Dedifferentiated amniotic fluid mesenchymal stem cell (primary cell): ENCODE measurements at regions not wholly inside any gene's neighbourhood (a gene's known extent, or its start where the extent isn't known, plus 50 kb on each side); places are given as distances from the start of the nearest gene placed in this dataset.
"Not testable (repeated sequence)": the region's sequence is repeated elsewhere in the genome, so short reads cannot be mapped to it uniquely, and the experiment has no call there.

Source experiments
- DNase-seq: peaks from one replicate; pipeline ENCODE4 v3.0.0-alpha.2; 2016; ENCODE audit errors: extremely low spot score

DNA sequence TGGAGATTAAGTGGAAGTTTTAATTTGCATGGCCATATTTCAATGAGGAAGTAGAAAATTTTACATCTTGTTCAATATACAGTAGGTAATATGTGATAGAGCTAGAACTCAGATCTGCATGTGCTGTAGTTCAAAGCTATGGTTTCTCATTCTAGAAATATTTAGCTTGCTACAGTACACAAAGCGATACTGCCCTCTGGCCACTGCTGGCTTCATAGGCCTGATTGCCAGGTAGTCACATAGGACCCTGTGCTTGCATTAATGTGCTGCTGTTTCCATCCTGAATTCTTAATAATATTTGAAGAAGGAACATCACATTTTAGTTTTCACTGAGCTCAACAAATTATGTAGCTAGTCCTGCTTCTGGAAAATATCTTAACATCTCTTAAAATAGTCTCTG, 87.0 kb downstream of the PLSCR2 start:
- DNase-seq = no peak

DNA sequence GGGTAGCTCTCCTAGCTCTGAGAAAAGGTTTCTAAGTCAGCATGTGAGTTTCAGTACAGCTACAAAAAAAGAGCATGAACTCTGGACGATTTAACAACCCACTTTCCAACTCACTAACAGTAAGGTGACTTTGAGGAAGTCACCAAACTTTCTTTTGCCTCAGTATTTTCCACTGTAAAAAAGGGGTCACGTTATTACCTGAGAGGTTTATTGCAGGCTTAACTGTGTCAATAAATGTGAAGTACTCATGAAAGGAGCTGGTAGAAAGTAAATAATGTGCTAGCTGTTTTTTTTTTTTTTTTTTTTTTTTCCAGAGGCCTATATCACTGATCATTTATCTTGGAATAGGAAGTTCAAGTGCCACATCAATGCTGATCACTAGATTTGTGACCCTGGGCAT, 89.3 kb downstream of the PLSCR2 start:
- DNase-seq = no peak

DNA sequence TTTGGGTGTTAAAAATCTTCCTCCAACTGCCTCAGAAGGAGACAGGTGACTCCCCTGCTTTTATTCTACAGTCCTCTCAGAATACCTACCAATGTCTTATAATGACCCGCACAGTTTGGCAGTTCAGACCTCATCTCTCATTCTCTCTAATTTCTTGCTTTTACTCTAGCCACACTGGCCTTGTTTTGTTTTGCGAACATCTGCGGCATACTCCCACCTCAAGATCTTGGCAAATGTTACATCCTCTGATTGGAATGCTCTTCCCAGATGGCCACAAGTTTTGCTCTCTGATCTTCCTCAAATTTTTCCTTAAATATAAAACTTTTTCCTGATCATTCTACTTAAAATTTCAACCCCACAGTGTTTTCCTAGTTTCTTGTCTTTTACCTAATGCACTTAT, 94.1 kb downstream of the PLSCR2 start:
- peak; percentile 11 for DNase-seq

DNA sequence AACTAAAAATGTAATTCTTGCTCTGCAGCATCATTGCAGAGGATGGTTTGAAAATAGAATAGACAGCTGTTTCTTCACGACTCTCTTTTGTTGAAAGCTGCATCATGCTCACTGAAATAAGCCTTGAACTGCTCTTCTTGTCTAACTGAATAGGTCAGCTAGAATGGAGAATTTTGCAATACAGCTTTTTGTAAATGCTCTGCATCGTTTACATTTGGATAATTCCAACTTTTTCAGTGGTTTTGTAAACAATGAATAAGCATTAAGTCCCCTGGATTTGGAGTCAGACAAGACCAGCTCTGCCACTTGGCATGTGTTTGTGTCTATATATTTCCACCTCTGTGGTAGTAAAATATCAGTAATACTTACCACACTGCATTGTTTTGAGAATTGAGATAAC, 95.2 kb downstream of the PLSCR2 start:
- peak; percentile 39 for DNase-seq

DNA sequence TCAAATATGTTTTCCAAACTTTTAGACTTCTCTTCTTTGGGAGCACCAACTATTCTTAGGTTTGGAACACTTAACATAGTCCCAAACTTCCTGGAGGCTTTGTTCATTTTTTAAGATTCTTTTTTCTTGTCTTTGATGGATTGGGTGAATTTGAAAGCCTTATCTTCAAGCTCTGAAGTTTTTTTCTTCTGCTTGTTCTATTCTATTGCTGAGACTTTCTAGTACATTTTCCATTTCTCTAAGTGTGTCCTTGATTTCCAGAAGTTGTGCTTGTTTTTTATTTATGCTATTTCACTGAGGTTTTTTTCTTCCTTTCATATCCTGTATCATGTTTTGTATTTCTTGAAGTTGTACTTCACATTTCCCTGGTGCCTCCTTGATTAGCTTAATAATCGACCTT, 97.5 kb downstream of the PLSCR2 start:
- no peak for DNase-seq

DNA sequence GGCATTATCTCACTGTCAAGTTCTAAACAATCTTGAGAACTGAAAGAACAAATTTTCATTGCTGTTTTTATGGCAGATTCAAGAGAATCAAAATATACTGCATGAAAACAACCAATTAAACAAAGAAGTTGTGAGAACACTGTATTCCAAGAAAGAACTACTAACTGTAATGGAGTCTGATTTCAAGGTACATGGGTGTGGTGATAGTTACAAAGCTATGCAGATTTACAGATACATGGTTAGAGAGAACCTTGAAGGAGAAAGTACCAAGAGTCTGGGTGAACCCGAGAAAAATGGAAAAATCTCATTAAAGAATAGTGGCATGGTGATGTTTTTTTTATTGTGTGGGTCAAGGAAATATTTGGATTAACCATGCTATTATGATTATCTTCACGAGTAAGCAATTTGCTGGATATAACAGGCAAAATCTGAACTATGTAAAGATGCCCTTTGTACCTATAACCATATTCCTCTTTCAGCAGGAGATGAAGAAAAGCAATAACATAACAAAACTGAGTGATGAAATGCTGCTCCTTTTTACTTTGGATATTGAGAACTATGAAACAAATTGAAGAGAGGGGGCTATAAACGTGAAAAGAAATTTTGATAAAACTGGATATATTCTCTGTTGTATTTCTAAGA, 100.4 kb downstream of the PLSCR2 start:
- DNase-seq = no peak

DNA sequence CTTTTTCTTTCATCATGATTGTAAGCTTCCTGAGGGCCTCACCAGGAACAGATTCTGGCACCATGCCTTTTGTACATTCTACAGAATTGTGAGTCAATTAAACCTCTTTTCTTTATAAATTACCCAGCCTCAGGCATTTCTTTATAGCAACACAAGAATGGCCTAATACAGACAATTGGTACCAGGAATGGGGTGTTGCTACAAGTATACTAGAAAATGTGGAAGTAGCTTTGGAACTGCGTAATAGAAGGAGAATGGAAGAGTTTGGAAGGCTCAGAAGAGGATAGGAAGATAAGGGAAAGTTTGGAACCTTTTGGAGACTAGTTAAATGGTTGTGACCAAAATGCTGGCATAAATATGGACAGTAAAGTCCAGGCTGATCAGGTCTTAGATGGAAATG, 108.9 kb upstream of the PLSCR4 start:
- no peak for DNase-seq

DNA sequence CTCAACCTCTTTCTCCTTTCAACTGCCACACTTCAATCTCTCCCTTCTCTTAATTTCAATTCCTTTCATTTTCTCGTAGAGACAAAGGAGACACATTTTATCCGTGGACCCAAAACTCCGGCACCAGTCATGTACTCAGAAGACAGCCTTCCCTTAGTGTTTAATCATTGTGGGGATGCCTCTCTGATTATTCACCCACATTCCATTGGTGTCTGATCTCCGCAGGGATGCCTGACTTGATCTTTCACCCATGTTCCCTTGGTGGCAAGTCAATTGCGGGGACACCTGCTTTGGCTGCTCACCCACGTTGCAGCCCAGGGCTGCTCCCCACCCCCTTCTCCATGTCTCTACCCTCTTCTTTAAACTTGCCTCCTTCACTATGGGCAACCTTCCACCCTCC, 103.5 kb upstream of the PLSCR4 start:
- DNase-seq = not testable (repeated sequence)

DNA sequence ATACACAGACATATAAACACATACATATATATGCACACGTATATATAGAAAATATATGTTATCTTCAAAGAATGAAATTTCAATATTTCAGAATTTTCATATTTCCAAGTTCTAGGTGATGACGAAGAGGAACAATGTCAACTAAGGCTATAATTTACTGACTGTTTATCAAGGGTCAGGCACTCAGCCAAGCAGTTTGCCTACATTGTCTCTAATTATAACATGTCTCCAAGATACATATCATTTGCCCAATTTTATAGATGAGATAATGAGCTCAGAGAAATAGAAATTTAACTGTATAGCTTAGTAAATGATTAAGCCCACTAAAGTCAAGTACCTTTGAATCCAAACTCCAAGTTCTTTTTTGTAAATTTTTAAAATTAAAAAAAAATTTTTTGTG, 99.9 kb upstream of the PLSCR4 start:
- DNase-seq = peak; percentile 6

DNA sequence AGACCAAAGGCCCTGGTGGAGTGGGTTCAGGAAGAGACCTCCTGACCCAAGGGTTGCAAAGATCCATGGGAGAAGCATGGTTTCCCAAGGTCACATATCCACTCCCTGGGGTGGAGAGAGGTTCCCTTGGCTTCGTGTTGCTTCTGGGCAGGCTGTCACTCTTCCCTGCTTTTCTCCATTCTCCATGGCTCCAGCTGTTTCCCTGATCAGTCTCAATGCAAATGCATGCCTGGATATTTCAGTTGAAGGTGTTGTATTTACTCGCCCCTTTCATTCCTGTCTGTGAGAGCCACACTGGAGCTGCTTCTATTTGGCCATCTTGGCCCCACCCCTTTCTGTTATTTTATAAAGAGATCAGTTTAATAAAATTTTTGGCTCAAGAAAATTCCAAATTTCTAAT, 95.0 kb upstream of the PLSCR4 start:
- DNase-seq = no peak

DNA sequence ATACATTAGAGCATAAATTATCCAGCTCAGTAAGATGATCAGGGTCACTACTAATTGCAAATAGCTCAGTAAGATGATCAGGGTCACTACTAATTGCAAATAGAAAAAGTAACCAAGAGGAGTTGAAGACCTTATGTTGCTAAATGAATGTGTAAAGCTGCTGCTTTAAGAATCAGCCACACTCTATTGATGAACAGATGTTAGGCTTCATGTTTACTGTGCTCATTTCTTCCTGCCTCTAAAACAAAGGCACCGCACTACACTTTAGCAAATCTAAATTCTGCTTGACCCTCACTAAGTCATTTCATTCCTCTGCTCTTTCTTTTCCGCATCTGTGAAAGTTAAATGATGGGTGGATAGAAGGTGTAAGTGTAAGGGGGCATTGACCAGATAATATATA, 92.6 kb upstream of the PLSCR4 start:
- DNase-seq = no peak

DNA sequence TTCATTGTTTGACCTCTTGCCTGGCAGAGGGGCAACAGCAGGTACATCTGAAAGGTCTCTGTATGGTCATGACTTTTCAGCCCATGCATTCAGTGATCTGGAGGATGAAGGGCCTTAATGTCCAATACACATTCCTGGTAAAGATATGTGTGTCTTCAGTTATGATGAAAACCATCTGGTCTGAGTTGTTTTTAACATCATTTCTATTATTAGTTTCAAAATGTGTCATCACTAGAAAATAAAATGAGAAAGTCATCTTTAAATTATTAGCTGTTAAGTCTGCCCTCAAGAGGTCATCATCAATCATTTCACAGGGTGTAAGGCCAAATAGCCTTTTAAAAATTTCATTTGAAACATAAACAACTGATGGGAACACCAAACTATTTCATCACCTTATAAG, 92.1 kb upstream of the PLSCR4 start:
- no peak for DNase-seq

DNA sequence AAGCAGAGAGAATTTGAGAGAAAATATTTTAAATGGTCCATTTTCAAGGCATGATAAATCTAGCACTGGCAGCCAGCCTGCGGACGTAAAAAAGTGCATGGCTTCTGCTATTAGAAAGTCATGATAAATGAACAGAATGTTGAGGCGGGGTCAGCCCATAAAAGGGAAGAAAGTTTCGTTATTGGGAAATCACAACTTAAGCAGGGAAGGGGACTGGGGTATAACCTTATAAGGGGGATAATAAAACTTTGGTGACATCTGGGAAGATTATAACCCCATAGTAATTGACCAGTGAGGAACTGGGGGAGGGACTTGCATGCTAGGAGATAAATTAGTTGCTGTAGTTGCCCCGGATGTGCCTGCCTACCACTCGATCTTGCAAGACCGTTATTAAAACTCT, 88.4 kb upstream of the PLSCR4 start:
- DNase-seq = no peak

DNA sequence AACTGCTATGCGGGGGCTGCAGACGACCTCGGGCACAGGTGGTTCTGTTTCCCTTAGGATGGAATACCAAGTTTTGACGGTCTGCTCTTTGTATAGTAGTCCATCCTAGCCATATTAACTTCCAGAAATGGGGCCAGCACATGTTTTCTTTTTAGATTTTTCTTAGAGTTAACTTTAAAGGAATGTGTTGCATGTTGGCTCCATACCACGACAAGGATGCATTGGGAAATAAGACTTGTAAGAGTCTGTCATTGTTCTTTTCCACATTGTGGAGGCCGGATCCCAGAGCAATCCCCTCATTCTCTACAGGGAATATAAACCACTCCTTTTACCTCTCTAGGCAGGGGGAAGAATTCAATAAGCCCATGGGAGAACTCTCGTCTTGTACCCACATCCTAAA, 87.1 kb upstream of the PLSCR4 start:
- no peak for DNase-seq

DNA sequence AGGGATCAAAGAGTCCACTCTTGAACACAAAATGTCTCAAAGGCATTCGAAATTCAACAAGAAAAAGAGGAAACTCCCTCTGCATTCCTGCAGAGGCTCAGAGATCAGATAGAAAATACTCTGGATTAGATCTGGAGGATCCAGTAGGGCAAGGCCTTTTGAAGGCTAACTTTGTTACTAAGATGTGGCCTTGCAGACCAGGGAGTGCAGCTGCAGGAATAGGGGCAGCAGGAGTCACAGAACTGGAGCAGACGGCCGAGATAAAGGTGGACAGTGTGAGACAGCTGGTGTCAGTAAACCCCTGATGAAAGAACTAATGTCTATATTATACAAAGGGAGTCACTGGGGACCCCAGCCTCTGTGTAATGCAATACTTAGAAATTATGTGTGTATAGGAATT, 84.5 kb upstream of the PLSCR4 start:
- no peak for DNase-seq

DNA sequence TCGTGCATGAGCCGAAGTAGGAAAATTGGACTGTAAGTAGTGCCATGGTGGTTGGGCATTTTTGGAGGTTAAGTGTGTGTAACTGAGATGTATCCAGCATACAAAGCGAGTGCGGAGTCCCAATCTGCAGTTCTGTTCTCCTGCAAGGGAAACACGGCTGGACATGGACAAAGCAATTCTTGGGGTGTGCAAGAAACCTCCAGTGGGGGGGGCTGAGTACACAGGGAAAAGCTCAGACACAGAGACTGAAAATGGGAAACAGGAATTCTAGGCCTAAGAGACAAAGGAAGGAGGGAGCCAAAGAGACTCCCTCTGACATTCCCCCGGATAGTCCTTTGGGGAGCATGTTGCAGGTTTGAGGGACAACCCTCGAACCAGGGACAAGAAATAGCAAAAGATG, 83.2 kb upstream of the PLSCR4 start:
- peak; percentile 50 for DNase-seq

DNA sequence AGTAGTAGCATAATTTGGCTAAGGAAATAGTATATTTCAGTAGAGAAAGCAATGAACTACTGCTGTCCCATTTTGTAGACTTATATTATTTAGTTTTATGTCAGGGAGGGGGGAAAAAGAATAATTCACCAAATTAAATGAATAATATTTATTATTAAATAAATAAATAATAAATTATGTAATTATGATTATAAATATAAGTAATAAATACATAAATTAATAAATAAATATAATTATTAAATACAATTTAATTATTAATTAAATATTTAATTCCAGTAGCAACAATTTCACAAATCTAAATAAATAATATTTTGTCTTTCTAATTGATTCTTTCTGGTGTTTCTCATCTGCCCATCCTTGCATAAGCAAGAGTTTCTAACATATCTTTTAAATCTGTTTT, 81.1 kb upstream of the PLSCR4 start:
- DNase-seq = no peak

DNA sequence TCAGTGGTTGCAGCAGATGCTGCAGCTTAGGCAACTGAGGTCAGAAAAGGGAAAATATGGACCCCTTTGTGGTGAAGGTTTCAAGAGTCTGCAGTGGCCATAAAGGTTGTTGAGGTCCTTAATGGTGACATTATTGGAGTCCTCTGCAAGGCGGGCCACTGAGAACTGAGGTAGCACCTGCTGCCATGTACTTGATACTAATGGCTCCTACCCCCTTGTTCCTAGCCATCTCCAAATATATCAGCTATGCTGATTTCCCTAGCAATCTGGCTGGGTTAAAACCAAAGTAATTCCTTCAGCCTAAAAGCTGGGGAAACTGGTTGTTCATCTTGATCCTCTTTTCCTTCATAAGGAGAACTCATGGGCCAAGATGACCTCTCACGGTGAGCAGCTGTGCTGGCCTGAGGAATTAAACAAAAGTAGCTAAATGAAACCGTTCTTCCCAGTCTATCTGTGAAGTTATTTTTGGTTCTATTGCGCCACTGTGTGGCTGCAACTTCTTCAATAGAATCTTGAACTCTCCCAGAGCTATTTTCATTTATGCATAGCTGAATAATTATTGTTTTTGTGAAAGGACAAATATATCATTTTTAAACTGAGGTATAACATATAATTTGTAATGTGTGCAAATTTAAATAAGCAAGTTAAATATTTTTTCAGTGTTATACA, 76.1 kb upstream of the PLSCR4 start:
- peak; percentile 71 for DNase-seq

DNA sequence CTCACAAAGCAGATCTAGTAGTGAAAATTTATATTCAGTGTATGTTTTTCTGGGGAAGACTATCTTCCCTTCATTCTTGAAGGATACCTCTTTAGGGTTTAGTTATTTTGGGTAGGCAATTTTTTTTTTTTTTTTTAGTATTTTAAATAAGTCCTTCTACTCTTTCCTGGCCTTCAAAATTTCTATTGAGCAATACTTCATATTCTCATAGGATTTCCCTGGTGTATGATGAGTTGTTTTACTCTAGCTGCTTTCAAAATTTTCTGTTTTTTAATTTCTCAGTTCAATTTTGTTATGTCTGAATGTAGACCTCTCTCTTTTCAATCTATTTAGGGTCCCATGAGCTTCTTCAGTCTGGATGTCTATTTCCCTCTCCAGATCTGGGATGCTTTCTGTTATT, 74.3 kb upstream of the PLSCR4 start:
- no peak for DNase-seq

DNA sequence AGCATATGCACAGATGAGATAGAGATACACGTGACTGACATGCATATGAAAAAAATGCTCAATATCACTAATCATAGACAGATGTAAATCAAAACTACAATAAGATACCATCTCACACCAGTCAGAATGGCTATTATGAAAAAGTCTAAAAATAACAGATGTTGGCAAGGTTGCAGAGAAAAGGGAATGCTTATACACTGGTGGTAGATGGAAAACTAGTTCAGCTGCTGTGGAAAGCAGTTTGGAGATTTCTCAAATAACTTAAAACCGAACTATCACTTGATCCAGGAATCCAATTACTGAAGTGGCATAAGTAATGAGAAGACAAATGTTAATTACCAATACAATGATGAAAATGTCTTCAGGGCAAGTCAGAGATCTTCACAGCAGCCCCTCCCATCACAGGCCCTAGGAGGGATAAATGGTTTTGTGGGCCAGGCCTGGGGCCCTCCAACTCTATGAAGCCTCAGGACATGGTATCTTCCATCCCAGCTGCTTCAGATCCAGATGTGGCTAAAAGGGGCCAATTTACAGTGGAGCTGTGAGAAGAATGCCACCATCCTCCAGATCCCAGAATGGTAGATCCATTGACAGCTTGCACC, 71.4 kb upstream of the PLSCR4 start:
- peak; percentile 23 for DNase-seq

DNA sequence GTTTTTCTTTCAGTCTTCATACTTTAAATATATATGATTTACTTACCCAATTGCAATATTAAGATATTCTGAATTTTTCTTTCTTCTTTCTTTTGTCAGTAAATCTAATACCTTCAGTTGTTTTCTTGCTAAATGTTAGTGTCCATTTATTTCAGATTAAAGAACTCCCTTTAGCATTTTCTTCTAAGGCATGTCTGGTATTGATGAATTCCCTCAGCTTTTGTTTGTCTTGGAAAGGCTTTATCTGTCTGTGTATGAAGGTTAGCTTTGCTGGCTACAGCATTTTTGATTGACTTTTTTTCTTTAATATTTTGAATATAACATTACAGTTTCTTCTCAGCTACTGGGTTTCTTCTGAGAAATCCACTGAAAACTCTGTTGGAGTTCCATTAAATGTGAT, 64.0 kb upstream of the PLSCR4 start:
- DNase-seq = no peak

DNA sequence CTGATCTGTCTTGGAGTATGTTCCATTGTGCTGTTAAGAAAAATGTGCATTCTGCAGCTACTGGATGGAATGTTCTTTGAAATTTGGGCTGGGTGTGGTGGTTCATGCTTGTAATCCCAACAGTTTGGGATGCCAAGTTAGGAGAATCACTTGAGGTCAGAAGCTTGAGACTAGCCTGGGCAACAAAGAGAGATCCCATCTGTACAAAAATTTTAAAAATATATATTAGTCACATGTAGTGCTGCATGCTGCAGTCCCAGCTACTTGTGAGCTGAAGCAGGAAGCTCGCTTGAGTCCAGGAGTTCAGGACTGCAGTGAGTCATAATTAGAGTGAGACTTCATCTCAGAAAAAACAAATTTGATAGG, 62.8 kb upstream of the PLSCR4 start:
- peak; percentile 85 for DNase-seq

DNA sequence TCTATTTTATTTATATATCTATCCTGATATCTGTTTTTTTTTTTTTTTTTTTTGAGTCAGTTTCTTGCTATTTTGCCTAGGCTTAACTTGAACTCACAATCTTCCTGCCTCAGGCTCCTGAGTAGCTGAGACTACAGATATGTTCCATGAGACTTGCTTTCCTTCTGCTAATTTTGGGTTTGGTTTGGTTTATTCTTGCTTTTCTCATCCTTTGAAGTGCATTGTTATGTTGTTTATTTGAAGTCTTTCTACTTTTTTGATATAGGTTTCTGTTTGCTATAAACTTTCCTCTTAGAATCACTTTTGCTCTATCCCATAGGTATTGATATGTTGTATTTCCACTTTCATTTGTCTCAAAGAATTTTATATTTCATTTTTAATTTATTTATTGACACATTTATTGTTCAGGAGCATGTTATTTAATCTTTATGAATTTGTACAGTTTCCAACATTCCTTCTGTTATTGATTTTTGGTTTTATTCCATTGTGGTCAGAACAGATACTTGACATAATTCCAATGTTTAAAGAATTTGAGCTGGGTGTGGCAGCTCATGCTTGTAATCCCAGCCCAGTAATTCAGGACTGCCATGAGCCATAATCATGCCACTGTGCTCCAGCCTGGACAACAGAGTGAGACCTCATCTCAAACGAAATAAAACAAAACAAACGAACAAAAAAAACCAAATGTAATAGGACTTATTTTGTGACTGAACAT, 62.3 kb upstream of the PLSCR4 start:
- peak; percentile 71 for DNase-seq
